HG03575 (cell line): ENCODE measurements at regions not wholly inside any gene's neighbourhood (a gene's known extent, or its start where the extent isn't known, plus 50 kb on each side); places are given as distances from the start of the nearest gene placed in this dataset.

ENCODE experiments used
- ATAC-seq: cut with Tn5 transposase; IDR thresholded peaks from one replicate; pipeline ENCODE4 v1.9.1; 2021; ENCODE audit not compliant: unreplicated experiment, insufficient number of reproducible peaks, low FRiP score; ENCODE audit errors: extremely low read depth

DNA sequence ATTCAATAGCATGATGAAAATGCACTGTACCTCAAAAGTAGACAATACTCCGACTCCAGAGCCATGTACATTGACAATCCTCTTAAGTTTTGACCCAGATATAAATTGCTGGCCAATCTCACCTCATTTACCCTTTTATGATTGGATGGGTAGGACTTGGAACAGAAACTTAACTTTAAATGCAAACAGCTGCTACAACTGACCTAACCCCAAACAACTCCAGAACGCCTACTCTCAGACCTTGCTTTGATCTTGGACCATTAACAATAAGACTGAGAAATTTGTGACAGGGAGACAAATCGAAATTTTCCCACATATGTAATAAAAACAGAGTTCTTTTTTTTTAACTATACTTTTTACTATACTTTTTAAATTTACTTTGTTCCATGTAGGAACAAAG lies 200.5 kb upstream of the MCHR2 start:
- ATAC-seq: no peak

DNA sequence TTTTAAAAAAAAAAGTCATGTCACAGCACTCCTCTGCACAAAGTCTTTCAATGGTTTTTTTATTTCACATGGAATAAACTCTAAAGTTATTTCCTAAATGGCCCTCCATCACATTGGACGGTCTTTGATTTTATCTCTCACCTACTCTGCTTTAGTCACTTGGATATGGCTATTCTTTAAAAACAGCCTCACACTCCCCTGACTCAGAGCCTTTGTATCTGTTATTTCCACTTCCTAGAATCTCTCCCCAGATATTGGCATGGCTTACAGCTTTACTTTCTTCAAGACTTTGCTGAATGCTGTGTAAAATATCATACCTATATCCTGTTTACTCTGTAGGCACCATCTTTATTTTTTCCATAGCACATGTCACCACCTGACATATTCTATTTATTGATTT lies 194.7 kb upstream of the MCHR2 start:
- no peak for ATAC-seq

DNA sequence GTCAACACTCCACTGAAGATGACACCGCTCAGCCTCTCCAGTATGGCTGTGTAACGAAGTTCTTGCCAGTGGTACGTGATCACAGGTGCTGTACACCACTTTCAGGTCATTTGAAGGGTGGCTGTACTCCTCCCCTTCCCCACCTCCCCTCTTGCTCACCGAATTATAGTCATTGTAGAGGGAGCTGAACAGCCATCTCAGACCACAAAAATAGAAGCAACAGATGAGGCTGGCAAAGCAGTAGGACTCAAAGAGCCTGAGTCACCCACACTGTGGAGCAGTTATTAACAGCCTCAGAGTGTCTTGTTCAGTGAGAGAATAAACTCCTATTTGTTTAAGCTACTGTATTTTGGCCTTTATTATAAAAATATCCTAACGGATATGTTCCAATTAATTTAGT lies 192.5 kb upstream of the MCHR2 start:
- no peak for ATAC-seq

DNA sequence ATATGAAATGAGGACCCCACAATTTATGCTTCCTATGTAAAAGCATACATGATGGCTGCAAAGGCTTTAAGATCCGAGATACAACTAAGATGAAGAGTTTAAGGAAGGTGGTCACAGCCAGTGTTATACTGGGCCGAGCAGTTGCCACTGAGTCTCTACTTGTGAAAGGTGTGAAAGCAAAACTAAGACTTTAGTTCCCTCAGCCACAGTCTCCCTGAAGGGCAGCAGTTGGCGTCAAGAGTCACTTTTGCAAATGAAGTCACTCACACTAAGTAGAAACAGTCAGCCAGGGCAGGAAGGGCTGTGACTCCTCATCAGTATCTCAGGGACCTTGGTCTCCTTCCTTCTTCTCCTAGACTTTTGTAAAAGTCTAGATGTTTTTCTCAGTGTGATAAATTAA lies 191.6 kb upstream of the MCHR2 start:
- ATAC-seq: no peak

DNA sequence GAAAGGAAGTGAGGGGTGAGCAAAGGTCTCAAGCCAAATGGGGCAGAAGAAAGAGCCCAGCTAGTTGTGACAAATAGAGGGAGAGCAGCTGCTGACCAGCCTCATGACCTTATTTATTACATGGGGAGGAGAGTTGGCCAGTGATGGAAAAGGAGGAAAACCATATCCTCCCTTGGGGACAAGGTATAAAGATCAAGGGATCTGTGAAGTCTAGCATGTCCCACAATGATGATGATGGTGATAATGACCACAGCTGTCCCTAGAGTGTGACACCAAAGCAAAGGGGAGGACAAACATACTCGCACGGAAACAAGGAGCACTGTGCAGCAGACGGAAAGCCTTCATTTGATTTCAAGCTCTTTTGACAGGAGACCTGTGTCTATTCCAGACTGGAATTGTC lies 190.4 kb upstream of the MCHR2 start:
- ATAC-seq: no peak

DNA sequence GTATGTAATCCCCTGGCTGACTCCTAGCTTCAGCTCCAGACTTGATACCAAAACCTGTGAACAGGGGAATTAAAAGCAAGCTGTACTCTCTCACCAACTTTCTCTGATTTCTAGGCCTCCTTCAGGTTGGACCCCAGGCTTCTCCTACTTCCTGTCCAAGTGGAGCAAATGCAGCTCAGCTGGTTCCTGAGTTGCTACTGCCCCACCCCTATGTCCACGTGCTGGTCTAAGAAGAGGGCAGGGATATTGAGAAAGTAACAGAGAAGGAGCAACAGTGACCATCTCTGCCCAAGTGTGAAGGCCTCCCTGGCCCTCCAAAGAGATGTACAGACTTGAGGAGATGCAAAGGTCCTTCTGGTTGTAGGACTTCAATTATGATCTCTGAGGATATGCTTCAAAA lies 188.3 kb upstream of the MCHR2 start:
- no peak for ATAC-seq

DNA sequence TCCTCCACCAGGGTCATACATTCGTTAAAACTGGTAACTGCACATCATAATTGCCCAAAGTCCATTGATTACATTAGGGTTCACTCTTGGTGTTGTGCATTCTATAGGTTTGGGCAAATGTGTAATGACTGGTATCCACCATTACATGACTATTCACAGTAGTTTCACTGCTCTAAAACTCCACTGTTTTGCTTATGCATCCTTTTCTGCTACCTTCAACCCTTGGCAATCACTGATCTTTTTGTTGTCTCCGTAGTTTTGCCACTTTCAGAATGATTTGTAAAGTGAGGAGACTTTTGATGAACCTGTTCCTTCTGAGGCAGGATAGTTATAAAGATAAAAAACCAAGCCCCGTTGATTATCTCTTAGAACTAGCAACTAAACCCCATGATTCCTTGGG lies 187.3 kb upstream of the MCHR2 start:
- no peak for ATAC-seq

DNA sequence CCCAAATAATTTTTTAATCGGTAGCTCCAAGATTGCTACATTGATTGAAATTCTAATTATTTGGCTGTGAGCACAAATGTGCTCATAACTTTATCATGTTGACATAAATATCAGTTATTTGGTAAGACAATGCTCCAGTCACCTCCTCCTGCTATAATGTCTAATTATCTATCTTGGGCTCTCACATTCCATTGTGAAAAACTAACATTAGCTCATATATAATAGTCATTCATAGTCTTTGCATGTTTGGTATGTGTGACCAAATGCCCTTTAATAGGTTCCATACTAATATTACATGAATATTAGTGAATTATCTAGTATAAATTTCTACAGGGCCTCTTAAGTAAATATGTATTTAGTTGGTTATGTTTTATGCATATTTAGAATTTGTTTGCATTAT lies 185.6 kb upstream of the MCHR2 start:
- no peak for ATAC-seq

DNA sequence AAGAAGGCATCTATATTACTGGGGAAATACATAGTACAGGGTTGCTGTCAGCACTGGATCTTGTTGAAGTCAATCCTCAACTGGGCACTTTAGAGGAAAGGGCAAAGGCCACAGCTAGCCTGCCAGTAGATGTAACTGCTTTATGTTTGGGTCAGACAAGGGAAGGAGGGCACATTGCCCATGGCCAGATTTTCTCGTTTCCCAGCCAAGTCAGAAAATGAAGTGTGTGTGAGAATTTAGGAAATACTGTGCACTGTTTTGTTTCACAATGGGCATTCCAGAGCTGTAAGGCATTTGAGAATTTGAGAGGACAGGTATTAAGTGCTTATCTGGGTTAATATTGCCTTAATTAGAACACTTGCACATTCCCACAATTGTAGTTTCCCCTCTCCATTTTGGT lies 183.9 kb upstream of the MCHR2 start:
- no peak for ATAC-seq

DNA sequence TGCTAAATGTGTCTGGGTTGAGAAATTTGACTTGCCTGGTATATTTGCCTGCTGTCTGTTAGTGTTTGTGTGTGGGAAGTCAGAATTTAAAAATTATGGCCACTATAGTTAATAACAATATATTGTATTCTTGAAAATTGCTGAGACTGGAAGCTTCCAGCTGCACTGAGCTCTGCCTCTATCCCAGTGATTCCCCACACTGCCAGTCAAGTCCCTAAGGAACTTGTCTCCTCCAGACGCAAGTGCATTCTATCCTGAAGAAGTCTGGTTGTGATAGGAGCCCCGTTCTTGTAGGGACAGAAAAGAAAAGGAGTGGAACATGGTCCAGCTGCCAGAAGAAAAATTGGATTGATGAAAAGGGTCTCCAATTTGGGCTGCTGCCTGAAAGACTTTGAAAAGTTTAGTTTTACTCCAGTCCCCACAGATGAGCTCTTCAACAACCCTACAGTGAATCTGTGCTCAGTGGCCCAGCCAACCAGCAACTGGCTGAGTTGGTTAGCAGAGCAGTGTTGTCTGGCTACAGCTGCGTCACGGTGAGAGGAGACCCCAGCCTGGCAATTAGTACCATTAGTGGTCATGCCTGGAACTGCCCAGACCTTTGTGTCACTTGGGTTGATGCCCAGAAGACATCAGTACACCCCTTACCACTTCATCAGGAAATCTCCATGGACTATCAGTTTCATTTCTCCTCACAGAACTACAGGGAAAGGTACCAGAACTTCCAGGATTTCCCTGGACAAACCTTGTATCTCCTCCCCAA lies 183.1 kb upstream of the MCHR2 start:
- ATAC-seq: no peak

DNA sequence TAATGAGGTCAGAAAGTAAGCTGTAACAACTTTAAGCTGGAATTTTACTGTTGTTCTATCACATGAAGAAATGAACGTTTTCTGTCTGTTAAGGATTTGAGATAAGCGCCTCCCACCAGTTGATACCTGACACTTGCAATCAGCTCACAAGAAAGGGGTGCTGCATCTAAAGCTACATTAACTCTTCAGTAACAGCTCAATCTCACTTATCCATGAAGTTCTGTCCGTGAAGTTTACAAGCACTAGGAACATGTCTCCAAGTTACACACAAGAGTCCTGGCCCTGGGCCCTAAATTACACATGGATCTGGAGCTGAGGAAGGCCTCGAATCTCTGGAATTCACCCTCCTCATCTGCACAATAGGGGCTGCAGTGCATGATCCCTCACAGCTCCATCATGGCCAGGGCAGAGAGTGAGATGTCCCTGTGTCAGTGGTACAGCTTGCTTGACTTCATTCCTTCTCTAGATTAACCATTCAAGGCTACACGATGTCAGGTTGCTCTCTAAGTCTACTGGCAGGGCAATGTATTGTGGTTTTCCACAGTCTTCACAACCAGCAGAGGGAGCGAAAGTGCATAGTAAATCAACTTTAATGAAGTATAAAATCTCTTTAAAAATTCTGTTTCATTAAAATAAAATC lies 182.4 kb upstream of the MCHR2 start:
- no peak for ATAC-seq

DNA sequence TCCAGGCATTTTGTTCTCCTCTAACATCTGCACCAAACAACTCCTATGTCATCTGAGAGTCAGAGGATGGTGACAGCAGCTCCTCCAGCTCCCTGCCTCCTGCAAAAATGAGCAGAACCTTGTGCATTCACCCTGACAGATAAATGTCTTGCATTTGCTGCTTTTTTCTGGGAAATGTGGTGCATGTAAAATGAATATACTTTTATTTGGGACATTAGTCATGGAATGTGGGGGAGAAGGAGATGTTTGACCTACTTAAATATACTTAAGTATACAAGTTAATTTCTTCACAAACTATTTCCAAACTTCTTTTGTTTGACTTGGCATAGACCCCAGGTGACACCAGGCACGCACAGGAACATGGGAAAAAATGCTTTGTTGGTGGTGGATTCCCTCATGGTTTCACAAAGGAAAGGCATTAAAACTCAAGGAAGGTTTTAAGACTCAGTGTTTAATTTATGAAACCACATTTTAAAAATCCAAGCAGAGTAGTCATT lies 181.8 kb upstream of the MCHR2 start:
- no peak for ATAC-seq

DNA sequence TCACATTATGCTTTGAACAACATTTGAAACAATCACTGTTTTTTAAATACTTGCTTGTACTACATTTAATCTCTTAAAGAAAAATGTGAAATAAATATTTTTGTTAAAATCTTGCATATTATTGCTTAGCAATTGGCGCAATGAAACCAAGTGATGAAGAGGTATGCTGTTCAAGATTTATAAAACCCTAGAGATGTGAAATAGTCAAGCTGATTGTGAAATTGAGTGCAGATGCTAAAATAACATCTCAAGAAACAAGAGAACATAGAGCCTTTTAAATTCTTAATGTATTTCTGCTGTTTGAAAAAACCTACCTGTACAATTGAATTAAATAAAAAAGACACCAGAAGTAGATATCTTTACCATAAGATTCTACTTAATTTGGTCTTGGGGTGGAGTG lies 179.2 kb upstream of the MCHR2 start:
- no peak for ATAC-seq

DNA sequence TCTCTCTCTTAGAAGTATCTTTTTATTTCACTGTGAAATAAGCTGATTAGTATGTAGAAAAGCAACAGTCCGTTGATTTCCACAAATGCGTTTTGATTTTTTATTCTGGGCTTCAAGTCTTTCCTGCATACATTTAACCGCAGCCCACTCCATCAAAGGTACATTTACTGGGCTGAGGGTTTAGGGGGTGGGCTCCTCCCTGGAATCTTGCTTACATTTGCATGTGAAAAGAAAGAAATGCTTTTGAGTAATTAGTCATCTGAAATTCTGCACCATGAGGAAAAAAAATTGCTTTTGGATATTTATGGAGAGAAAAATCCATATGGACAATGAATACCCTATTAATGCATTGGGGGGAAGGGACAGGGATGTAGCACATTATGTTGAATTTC lies 178.3 kb upstream of the MCHR2 start:
- no peak for ATAC-seq

DNA sequence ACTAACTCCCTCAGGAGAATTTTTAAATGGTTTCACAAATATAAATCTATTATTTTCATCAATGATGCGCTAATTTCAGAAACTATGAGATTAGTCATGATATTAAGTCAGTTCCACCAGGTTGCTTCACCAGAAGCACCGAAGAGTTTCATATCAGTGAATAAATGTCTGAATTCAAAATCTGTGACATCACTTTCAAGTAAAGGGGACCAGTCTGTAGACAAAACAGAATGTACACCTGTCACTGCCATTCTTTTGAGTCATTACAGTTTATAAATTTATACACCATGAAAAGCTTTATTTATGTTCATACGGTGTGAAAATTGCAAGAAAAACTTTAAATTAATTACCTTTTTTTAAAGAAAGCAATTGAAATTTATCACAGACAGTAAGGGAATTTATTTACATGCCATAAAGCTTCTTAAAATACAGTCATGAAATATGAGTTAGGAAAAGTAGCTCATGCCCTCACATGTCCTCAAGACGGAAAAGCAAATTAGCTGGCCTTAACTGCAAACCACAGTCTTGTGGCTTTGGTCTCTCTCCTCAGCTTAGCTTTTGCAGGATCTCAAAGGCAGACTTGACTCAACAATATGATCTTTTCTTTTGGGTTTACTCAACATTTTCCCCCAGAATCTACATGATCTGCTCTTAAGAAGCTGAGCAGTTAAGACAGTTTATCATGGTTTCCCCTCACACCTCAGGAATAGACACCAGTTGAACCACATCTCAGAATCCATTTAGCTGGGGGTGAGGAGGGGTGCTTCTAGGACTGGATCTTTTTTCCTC lies 177.7 kb upstream of the MCHR2 start:
- peak; percentile 41 for ATAC-seq

DNA sequence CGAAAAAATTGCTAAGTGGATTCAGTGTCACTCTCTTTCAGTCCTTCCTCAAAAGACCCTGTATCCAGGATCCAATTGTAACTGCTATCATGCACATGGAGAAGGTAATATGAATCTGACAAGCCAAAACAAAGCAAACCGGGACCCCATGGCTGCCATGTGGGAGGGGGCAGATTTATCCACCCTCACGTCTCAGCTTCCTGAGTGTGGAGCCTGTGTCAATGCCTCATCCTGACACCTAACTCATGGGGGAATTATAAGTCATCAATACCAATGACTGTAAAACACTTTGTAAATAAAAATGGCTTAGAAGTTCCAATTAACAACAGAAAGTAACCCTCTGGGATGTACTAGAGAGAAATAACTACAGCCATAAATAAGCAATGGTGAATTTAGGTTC lies 174.1 kb upstream of the MCHR2 start:
- no peak for ATAC-seq

DNA sequence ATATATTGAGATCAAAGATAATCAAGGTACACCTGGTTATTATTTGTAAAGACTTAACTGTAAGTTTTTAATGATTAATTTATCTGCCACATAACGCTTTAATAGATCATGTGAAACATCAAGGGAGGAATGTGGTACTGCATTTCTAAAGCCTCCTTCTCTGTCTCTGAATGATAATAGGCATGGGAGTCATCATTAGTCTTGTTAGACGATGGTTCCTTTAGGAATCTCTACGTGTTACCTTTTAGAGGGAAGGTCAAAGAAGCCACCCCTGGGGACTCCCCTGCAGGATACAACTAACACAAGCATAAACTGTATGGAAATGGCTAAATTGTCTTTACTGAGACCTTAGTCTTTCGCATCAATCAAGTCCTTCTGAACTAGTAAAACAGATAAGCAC lies 173.6 kb upstream of the MCHR2 start:
- no peak for ATAC-seq

DNA sequence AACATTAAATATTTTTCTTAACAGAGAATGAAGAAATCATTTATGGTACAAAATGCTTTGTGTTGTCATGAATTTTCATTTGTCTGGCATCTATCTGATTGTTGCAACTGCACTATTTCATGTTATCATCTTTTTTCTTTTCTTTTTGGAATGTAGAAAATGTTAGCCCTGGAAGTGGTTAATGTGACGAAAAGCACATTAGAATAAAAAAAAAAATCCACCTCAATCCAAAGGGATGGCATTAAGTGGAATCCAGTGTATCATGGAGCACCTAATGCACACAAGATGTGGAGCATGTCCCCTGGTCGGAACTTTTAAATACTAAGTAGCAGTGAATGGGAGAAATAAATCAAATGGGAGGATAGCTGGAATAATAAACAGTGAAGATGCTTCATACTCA lies 172.9 kb upstream of the MCHR2 start:
- no peak for ATAC-seq

DNA sequence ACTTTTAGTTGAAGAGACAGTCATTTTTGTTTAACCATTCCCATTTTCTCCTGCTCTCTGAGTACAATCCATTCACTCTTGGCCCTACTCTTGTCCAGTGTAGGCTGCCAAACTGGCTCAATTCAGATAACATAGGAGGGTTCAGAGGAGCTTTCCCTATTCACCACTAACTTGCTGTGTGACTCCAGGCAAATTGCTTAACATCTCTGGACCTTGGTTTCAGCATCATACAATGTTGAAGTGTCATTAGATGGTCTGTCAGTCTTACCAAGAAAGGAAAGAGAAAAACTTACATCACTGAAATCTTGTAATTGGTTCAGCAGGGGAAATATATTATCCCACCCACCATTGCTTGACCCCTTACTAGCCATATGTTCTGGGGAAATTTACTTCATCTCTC lies 171.4 kb upstream of the MCHR2 start:
- no peak for ATAC-seq

DNA sequence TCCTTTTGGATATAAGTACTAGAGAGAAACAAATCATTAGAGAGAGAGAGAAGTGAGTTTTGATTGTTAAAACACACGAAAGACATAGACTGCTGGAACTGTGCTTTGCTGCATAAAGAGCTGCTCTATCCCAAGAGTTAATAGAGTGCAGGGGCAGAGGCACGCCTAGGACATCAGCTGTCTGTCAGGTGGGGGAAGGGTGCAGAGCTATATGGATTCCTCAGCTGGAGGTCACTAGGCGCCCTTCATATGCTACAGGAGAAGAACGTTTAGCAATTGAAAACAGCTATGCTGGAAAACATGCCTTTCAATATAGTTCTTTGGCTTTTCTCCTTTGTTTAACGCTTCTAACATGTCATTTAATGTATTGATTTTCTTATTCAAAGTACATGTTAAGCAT lies 169.0 kb upstream of the MCHR2 start:
- no peak for ATAC-seq
